ENCODE measurements at regions not wholly inside any gene's neighbourhood (a gene's known extent, or its start where the extent isn't known, plus 50 kb on each side); places are given as distances from the start of the nearest gene placed in this dataset.

- TF ChIP-seq CTCF (IDR thresholded peaks at IDR 0.05) (no peak), ATF6 (CRISPR knock-in tag; IDR thresholded peaks at IDR 0.05) (no peak), MAX (CRISPR knock-in tag; IDR thresholded peaks at IDR 0.05) (no peak), NR3C1 (CRISPR knock-in tag; conservative IDR thresholded peaks at IDR 0.05; ENCODE audit: low read depth) (no peak), GABPB1 (CRISPR knock-in tag; IDR thresholded peaks at IDR 0.05) (no peak), CBFB (CRISPR knock-in tag; IDR thresholded peaks at IDR 0.05; ENCODE audit: low read depth) (no peak), ATF1 (CRISPR knock-in tag; IDR thresholded peaks at IDR 0.05) (no peak)
These were observed 395.4 kb upstream of the ADAMTS9 start for GRCh38 chr3:65083240-65083639.

Measured in WTC11 (cell line).